Central memory CD4-positive, alpha-beta T cell (primary cell): ENCODE measurements at regions not wholly inside any gene's neighbourhood (a gene's known extent, or its start where the extent isn't known, plus 50 kb on each side); places are given as distances from the start of the nearest gene placed in this dataset.
"Not testable (repeated sequence)": the region's sequence is repeated elsewhere in the genome, so short reads cannot be mapped to it uniquely, and the experiment has no call there.

ENCODE experiments used
- DNase-seq: peaks from one replicate; pipeline ENCODE4 v3.0.0; 2022

DNA sequence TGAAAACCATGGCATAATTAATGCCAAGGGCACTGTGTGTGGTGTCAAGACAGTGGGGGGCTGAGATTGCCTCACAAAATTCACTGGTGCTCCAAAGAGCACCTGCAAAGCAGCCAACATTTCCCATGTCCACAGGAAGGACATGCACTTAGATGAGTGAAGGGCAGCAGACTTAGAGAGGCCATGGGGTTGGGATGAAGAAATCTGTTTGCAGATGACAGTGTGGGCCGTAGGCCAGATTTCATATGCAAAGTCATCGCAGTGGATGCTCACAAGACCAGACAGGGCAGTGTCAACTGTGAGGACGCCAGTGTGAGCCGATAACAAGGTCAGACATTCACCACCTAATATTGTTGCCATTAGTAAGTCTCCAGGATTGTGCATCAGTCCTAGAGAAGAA lies 773.4 kb downstream of the EFNB2 start:
- DNase-seq = no peak

DNA sequence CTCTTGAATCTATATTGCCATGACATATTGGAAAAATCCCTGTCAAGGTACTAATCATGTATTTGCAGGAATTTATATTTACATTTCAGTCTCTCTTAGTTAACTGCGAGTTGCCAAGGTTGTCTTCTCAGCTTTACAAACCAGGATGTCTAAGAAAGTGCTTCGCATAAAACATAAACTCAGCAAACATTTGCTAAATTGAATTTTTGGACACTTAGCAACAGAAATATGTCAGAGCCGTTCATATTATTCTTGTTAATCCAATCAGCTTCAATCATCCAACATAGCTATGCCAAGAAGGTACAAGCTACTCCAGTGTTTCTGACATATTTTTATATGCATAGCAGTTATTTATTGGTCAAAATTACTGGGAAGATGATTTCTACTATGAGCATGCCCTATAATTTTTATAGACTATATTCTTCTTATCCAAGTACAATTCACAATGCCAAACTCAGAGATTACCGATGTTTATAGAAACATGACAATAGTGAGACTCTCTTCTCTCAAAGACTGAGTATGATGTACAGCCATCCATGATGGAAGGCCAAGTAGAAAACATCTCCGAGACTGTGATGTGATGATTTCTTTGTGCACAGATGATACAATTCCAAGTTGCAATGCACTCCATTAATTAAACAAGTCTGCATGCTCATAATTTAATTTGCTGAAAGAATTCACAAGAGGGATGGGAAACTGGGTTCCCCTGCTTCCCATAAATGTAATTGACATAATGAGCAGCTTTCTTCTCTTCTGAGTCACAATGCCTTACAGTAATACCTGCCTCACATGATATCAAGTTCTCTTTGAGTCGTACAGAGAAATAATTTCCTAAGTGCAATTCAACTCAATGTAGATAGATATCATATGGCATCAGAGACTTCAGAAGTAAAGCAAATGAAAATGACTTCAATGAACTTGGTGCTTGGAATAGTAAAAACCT lies 776.3 kb downstream of the EFNB2 start:
- no peak for DNase-seq

DNA sequence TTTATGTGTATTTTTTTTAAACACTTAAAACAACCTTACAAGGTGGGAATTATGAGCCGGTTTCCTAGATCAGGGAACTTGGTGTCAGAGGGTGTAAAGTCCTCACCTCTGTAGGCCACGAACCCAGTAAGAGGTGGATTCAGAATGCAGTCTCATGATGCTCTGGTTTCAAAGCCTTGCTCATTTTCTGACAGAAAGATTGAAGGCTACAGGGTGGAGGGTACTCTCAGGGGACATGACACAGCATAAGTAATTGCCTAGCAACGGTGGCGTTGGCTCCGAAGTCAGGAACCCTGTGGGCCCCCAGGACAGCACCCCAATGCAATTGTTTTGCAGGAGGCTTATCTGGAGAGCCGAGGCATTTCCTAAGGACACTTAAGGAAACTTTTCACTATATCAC lies 794.7 kb downstream of the EFNB2 start:
- DNase-seq = no peak

DNA sequence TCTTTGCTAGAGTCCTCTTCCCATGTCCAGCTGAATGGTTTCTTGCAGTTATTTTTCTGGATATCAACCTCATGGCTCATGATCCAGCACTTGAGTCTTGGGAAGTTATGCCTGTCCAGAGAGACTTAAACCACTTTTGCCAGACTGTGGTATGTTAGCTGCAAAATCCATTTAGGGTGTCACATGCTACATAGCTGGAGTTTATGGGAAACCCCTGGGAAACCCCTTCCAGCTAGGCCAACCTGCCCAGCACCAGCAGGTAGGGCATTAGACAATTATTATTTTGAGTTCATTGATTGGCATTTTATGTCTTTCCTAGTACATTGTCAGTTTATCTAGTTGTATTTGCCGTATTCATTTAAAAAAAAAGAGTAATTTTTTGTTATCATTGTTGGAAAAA lies 797.8 kb downstream of the EFNB2 start:
- DNase-seq = no peak

- DNase-seq = no peak
Measured at GRCh38 chr13:105735281-105735680, 800.2 kb downstream of the EFNB2 start.

DNA sequence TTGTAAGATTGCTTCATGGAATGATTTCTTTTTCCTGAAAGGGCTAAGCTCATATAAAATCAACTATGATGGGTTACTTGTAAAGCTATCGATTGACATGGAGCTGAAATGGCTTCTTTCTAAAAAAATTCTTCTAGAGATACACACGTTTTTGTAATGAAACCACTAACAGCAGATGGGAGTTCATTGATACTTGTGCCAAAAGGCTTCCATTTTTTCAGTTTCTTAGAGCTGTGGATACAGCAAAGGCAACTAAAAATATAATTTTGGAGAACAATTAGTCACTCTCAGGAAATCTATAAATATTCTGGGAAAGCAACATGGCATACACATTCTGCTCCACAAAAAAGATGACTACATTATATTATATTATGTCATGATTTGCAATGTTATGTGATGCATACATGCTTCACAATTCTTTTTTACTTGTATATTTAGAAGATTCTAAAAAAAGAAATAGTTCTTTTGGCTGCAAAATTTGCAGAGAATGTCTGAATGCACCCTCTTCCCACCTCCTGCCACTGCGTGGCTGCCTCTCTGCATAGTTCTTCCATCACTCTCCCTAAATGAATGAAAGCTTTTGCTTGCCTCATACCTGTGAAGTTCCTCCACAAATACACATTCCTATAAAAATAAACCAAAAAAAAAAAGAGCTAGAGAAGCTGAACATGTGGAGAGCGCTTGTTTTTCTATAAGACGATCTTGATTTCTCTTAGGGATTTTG lies 802.5 kb downstream of the EFNB2 start:
- no peak for DNase-seq

DNA sequence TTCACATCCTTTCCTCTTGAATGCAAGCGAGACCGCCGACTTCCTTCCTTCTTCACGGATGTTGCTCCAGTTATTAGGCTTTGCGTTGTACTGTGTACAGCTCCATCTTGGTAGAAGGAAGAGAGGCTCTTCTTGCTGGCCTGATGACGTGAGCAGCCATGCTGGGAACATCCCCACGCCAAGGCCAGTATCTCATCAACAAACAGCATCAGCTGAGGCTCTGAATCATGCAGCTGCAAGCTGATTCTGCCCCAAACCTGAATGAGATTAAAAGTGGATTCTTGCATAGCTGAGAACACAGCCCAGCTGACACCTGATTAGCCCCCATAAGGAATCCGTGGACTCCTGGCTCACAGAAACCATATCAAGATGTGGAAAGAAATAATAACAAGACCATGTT lies 809.6 kb downstream of the EFNB2 start:
- no peak for DNase-seq

- DNase-seq = no peak
Measured at GRCh38 chr13:105721016-105721415, 814.4 kb downstream of the EFNB2 start.

- DNase-seq = no peak
Measured at GRCh38 chr13:105719859-105720258, 815.6 kb downstream of the EFNB2 start.

GRCh38 chr13:105709181-105709580 lies 826.3 kb downstream of the EFNB2 start:
- DNase-seq = no peak

DNA sequence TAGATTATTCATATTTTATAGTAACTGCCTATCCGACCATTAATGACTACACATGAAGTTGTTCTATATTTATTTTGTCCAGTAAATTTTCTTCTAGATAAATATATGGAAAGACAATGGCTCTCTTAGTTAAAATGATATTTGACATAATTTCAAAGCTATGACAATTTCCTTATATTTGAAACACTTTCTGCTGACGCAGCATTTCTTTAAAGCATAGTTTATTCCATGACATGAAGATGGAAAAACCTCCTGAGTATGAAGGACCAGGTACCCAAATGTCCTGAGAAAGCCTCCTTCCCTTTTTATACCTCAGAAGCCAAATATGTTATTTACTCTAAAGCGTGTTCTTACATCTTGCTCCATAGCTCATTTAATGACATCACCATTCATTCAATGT lies 831.6 kb downstream of the EFNB2 start:
- no peak for DNase-seq

GRCh38 chr13:105702441-105702840 lies 833.0 kb downstream of the EFNB2 start:
- DNase-seq = no peak

- no peak for DNase-seq
Measured at GRCh38 chr13:105692769-105693168, 842.7 kb downstream of the EFNB2 start.

GRCh38 chr13:105684216-105684615 lies 851.2 kb downstream of the EFNB2 start:
- no peak for DNase-seq

DNA sequence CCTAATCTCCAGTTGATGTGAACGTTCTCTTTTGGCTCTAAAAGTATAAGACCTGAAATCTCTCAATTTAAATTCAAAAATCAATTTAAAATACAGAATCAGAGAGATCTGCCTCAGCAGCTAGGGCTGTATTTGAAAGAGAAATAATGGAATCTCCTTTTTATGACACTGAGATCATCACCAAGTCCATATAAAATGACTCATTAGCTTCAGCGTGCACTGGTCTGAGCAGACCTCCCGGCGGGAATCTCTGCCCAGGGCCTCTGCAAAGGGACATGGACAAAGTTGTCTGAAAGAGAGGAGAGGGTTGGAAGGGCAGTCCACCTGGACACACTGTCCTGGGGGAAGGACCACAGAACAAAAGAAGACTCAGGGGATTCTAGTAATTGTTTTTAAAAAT lies 855.6 kb downstream of the EFNB2 start:
- no peak for DNase-seq

DNA sequence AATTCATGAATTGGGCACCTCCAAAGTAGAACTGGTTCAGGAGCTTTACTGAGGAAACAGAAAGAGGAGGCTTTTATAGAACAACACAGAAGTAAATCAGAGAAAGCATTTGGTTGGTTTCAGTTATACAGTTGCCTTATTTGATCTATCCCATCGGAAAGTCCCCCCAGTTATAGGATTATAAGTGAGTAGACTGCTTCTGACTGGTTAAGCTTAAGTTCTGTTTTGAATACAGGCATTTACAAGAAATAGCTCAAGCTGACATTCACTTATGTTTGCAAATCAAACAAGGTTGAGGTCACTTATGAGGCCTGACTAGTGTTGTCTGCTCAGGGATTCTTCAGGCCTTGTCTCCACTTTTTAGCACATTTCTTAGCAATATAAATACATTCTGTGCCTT lies 857.4 kb downstream of the EFNB2 start:
- DNase-seq = no peak

- DNase-seq = no peak
Measured at GRCh38 chr13:105672881-105673280, 862.6 kb downstream of the EFNB2 start.

DNA sequence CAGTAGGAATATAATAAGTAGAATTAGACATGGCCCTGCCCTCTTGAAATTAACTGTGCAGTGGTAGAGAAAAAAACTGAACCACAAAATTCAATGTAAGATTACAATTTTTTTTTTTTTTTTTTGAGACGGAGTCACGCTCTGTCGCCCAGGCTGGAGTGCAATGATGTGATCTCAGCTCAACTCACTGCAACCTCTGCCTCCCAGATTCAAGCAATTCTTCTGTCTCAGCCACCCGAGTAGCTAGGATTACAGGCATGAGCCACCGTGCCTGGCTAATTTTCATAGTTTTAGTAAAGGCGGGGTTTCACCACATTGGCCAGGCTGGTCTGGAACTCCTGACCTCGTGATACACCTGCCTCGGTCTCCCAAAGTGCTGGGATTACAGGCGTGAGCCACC lies 864.3 kb downstream of the EFNB2 start:
- not testable (repeated sequence) for DNase-seq

- no peak for DNase-seq
Measured at GRCh38 chr13:105670179-105670990, 865.1 kb downstream of the EFNB2 start.

- DNase-seq = no peak
Measured at GRCh38 chr13:105665284-105665683, 870.2 kb downstream of the EFNB2 start.

DNA sequence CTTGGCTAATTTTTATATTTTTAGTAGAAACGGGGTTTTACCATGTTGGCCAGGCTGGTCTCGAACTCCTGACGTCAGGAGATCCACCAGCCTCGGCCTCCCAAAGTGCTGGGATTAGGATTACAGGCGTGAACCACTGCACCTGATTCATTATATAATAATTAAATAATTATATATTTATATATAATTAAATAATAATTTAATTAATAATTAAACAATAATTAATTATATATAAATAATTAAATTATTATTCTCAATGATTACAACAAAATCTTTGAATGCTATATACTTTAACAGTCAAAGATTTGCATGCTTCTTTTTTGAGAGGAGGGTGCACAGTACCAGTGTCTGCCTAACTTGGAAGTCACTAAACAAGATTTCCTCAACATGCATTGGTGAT lies 872.3 kb downstream of the EFNB2 start:
- no peak for DNase-seq

- DNase-seq = no peak
Measured at GRCh38 chr13:105660561-105660960, 874.9 kb downstream of the EFNB2 start.

- no peak for DNase-seq
Measured at GRCh38 chr13:105658431-105658830, 877.0 kb downstream of the EFNB2 start.
